Cardiac muscle cell (in vitro differentiated cells and primary cell): ENCODE measurements at regions not wholly inside any gene's neighbourhood (a gene's known extent, or its start where the extent isn't known, plus 50 kb on each side); places are given as distances from the start of the nearest gene placed in this dataset.
A peak's percentile ranks its signal among the peaks of the same experiment; 100 is the strongest.

Source experiments
- DNase-seq, 2 donors: peaks; one replicate each; pipeline versions ENCODE4 v3.0.0 to v3.0.0-alpha.2; 2010 to 2017; ENCODE audit warnings: low read depth in 1 of 2, low spot score in 1 of 2
- H3K27ac ChIP-seq: fragments of 200-600 bp; sonication (generic); 2 replicates; pipeline ENCODE4 v1.5.1; 2016
- H3K27me3 ChIP-seq: fragments of 200-600 bp; sonication (generic); 2 replicates; pipeline ENCODE4 v1.6.0; 2016; ENCODE audit warnings: control low read depth
- H3K36me3 ChIP-seq: fragments of 200-600 bp; sonication (generic); 2 replicates; pipeline ENCODE4 v1.5.1; 2016; ENCODE audit warnings: control low read depth
- H3K4me1 ChIP-seq: fragments of 200-600 bp; sonication (generic); 2 replicates; pipeline ENCODE4 v1.8.1; 2017; ENCODE audit warnings: low read depth, mild to moderate bottlenecking, mixed run types
- H3K4me3 ChIP-seq: fragments of 200-600 bp; sonication (generic); 2 replicates; pipeline ENCODE4 v1.5.1; 2016; ENCODE audit warnings: mild to moderate bottlenecking
- H3K9me3 ChIP-seq: fragments of 200-600 bp; sonication (generic); 2 replicates; pipeline ENCODE4 v1.5.1; 2017; ENCODE audit warnings: low read depth, mild to moderate bottlenecking, control low read depth
- TF ChIP-seq, protein P1 (sequence below): IDR thresholded peaks from 2 replicates; pipeline ENCODE4 v1.5.1; 2012; ENCODE audit warnings: low read depth, mild to moderate bottlenecking, low read length

DNA sequence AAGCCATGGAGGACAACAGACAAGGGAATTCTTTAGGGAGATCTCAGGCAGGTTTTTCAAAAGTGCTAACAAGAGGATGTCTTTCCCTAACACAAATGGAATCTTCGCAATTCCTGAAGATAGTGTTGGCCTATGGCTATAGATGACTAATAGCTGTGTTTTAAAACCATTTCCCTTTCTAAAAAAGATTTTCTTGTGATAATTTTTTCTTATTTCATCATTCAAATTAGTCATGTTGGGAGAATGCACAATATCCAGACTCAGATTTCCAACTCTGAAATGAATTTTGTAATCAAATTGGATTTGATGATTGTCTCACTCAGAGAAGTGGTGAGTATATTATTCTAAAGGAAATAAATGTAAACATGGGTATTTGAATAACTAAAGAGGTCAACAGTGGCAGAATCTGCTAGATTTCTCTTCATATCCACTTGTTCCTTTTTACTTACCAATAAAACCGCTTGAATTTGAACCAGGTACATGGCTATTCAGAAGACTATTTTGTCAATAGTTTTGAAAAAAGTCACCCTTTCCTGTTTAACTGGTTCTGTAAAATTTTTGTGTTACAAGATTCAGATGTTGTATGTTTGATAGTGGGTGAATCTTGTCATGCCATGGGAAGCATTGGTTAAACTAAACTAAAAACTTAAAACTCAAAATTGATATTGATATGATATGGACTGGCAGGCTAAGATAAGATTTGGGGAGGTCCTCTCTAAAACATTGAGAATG is 1223.7 kb upstream of the EYS start:
- Histone ChIP-seq H3K27ac (no peak overlapping the region), H3K4me1 (no peaks in the 10 kb centered on the region), H3K27me3 (no peaks in the 10 kb centered on the region), H3K9me3 (no peaks in the 10 kb centered on the region), H3K36me3 (peaks cover 3% of the 10 kb centered on the region), H3K4me3 (no peak overlapping the region)
- DNase-seq, result peak in 1 of 2 donors; percentile 55
- TF ChIP-seq, protein P1, sequence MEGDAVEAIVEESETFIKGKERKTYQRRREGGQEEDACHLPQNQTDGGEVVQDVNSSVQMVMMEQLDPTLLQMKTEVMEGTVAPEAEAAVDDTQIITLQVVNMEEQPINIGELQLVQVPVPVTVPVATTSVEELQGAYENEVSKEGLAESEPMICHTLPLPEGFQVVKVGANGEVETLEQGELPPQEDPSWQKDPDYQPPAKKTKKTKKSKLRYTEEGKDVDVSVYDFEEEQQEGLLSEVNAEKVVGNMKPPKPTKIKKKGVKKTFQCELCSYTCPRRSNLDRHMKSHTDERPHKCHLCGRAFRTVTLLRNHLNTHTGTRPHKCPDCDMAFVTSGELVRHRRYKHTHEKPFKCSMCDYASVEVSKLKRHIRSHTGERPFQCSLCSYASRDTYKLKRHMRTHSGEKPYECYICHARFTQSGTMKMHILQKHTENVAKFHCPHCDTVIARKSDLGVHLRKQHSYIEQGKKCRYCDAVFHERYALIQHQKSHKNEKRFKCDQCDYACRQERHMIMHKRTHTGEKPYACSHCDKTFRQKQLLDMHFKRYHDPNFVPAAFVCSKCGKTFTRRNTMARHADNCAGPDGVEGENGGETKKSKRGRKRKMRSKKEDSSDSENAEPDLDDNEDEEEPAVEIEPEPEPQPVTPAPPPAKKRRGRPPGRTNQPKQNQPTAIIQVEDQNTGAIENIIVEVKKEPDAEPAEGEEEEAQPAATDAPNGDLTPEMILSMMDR, result no peak

DNA sequence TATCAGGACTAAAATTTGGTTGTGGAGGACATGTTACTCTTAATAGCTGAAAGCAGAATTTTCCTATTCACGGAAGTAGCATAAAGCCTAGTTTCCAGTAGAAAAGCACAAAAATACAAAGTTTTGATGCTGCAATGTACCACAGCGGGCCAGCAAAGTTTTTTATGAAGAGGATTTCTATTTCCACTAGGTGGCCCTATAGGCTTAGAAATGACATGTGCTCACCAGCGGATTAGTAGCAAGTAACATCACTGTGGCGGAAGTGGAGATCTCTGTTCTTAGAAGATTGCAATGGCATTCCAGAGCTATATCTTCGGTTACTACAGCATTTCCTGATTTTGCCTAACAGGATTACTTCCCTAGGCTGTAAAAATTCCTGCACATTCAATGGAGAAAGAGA is 1219.0 kb upstream of the EYS start:
- Histone ChIP-seq H3K27me3 (no peaks in the 10 kb centered on the region), H3K4me3 (no peak overlapping the region), H3K36me3 (peaks cover 3% of the 10 kb centered on the region), H3K27ac (no peak overlapping the region), H3K9me3 (no peaks in the 10 kb centered on the region), H3K4me1 (no peaks in the 10 kb centered on the region)
- TF ChIP-seq, protein P1, result no peak
- DNase-seq, result peak in 1 of 2 donors; percentile 33

DNA sequence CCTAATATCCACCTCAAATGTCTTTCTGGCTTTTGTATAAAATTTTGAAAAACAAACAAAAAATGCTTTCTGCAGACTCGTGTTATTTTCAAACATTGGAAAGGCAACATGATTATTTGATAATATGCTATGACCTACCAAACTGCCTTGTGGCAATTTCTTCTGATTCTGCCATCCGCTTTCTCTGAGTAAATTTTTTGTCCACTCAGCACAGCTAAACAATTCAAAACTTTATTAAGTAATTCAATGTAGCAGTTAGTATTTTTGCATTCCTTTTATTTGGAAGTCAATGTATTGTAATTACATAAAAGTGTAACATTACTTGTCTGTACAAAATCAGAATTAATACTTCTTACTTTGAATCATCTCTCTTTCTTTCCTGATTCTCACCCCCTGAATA is 1206.6 kb upstream of the EYS start:
- H3K36me3 ChIP-seq, result no peaks in the 10 kb centered on the region
- H3K9me3 ChIP-seq, result no peaks in the 10 kb centered on the region
- no peaks in the 10 kb centered on the region for H3K27me3 ChIP-seq
- TF ChIP-seq, protein P1, result no peak
- no peaks in the 10 kb centered on the region for H3K4me1 ChIP-seq
- no peak for DNase-seq
- H3K4me3 ChIP-seq, result no peak overlapping the region
- no peak overlapping the region for H3K27ac ChIP-seq

DNA sequence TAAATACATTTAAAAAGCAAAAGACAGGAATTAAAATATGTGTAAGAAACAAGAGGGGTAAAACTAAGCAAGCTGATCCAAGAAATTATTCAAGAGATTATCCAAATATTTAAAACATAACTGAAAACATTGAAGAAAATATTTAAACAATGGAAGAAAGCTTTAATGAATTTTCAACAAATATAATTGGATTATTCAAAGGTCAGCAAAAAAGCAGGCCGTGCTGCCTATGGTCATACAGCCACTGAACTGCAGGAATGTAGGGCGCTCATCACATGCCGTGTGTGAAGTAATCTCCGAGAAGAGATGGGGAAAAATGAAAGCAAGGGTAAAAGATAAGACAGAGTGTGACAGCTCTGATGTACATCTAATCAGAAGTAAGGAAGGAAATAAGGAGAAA is 1195.4 kb upstream of the EYS start:
- Histone ChIP-seq H3K27ac (no peak overlapping the region), H3K4me1 (no peaks in the 10 kb centered on the region), H3K9me3 (no peaks in the 10 kb centered on the region)

DNA sequence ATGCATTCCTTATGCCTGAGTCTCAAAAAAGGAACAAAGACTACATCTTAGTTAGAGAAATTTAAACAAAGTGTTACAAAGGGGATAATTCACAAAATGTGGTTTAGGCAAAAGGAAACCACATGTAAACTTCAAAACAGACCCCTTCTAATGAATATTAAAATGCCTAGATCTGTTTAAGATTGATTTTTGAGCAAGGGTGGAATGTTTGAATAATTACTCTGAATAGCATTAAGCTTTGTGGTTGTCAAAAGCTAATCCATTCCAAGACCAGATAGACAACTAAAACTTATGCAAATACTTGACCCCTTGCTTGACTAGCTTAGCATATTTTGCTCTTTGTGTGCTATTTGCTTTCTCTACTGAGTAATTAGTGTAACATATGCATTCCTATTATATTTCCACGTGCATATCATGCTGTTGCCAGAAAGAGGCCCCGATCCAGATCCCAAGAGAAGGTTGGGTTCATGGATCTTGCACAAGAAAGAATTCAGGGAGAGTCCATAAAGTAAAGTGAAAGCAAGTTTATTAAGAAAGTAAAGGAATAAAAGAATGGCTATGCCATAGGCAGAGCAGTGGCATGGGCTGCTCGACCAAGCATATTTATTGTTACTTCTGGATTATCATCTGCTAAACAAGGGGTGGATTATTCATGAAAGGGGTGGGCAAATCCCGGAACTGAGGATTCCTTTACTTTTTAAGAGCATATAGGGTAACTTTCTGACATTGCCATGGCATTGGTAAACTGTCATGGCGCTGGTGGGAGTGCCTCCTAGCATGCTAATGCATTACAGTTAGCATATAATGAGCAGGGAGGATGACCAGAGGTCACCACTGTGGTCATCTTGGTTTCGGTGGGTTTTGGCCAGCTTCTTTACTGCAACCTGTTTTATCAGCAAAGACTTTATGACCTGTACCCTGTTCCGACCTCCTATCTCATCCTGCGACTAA is 1193.4 kb upstream of the EYS start:
- Histone ChIP-seq H3K36me3 (no peaks in the 10 kb centered on the region), H3K27me3 (no peaks in the 10 kb centered on the region), H3K27ac (no peak overlapping the region), H3K4me1 (no peaks in the 10 kb centered on the region), H3K4me3 (no peak overlapping the region), H3K9me3 (no peaks in the 10 kb centered on the region)
- TF ChIP-seq, protein P1, result no peak
- DNase-seq, result no peak

More for the DNA sequence above, 1195.4 kb upstream of the EYS start:
- Histone ChIP-seq H3K27me3 (no peaks in the 10 kb centered on the region), H3K4me3 (no peak overlapping the region), H3K36me3 (no peaks in the 10 kb centered on the region)
- DNase-seq, result no peak
- TF ChIP-seq, protein P1, result no peak
